IMR-90 (cell line): ENCODE measurements at regions not wholly inside any gene's neighbourhood (a gene's known extent, or its start where the extent isn't known, plus 50 kb on each side); places are given as distances from the start of the nearest gene placed in this dataset.
A peak's percentile ranks its signal among the peaks of the same experiment; 100 is the strongest.

ENCODE experiments used
- ATAC-seq: fragments of 200-7000 bp; cut with Tn5 transposase; 2 replicates; pipeline ENCODE4 v1.9.1; 2020; ENCODE audit warnings: low read depth, mild to moderate bottlenecking, moderate library complexity
- BruUV-seq: library from RNA; stranded (reverse); fragments of 400-500 nt; replicated peaks from 2 replicates; lab custom pipeline; 2021; lab: Mats Ljungman, UMichigan
- CTCF ChIA-PET: fragments of 300-600 bp; formaldehyde crosslinking; extraction: SDS; loops from one replicate; lab custom pipeline; 2021; ENCODE audit warnings: antibody characterized with exemption; lab: Yijun Ruan, JAX
- POLR2A ChIA-PET: fragments of 300-600 bp; sonication (Branson Sonifier 250); formaldehyde crosslinking; loops from one replicate; lab custom pipeline; 2022; ENCODE audit warnings: antibody characterized with exemption; ENCODE audit not compliant: unreplicated experiment; lab: Charles Lee
- DNase-seq: peaks from one replicate; pipeline ENCODE4 v3.0.0; 2013
- H2AFZ ChIP-seq: replicated peaks from 2 replicates; pipeline ENCODE3; 2013; ENCODE audit warnings: low read length, mild to moderate bottlenecking; ENCODE audit not compliant: poor library complexity
- H2AK5ac ChIP-seq: 2 replicates; pipeline ENCODE4 v1.6.1; 2013; ENCODE audit warnings: low read depth, low read length, inconsistent platforms
- H2AK9ac ChIP-seq: replicated peaks from 2 replicates; pipeline ENCODE3; 2013; ENCODE audit warnings: mild to moderate bottlenecking, low read depth, low read length, moderate library complexity; ENCODE audit not compliant: poor library complexity
- H2BK120ac ChIP-seq: 2 replicates; pipeline ENCODE4 v1.6.1; 2013; ENCODE audit warnings: low read depth, low read length, inconsistent platforms
- H2BK15ac ChIP-seq: 3 replicates; pipeline ENCODE4 v1.6.1; 2013; ENCODE audit warnings: low read depth, low read length, inconsistent platforms
- H2BK20ac ChIP-seq: 2 replicates; pipeline ENCODE4 v1.6.1; 2013; ENCODE audit warnings: low read depth, mild to moderate bottlenecking, inconsistent platforms, low read length, moderate library complexity
- H2BK5ac ChIP-seq: 2 replicates; pipeline ENCODE4 v1.6.1; 2013; ENCODE audit warnings: mild to moderate bottlenecking, low read depth, low read length, inconsistent platforms; ENCODE audit not compliant: poor library complexity, severe bottlenecking
- H3K14ac ChIP-seq: replicated peaks from 2 replicates; pipeline ENCODE4 v1.6.1; 2013; ENCODE audit warnings: low read depth, low read length, inconsistent platforms
- H3K18ac ChIP-seq: 2 replicates; pipeline ENCODE4 v1.6.1; 2013; ENCODE audit warnings: low read depth, low read length, control low read depth
- H3K23ac ChIP-seq: 2 replicates; pipeline ENCODE4 v1.6.1; 2013; ENCODE audit warnings: low read depth, low read length, inconsistent platforms
- H3K27ac ChIP-seq: 2 replicates; pipeline ENCODE4 v1.5.1; 2013; ENCODE audit warnings: mild to moderate bottlenecking, control low read depth, low read length; ENCODE audit not compliant: insufficient read depth
- H3K27me3 ChIP-seq: 2 replicates; pipeline ENCODE4 v1.6.1; 2013; ENCODE audit warnings: low read length; ENCODE audit not compliant: control insufficient read depth, insufficient read depth
- H3K36me3 ChIP-seq: 2 replicates; pipeline ENCODE4 v1.6.1; 2013; ENCODE audit warnings: low read length, mixed read lengths; ENCODE audit not compliant: control insufficient read depth, insufficient read depth
- H3K4ac ChIP-seq: 2 replicates; pipeline ENCODE4 v1.6.1; 2013; ENCODE audit warnings: low read depth, low read length, inconsistent platforms
- H3K4me1 ChIP-seq: 2 replicates; pipeline ENCODE4 v1.6.1; 2013; ENCODE audit warnings: low read length, mixed read lengths; ENCODE audit not compliant: control insufficient read depth, insufficient read depth
- H3K4me2 ChIP-seq: 2 replicates; pipeline ENCODE4 v1.6.1; 2013; ENCODE audit warnings: low read depth, mild to moderate bottlenecking, control low read depth, low read length, moderate library complexity
- H3K4me3 ChIP-seq: 2 replicates; pipeline ENCODE4 v1.5.1; 2013; ENCODE audit warnings: low read depth, mild to moderate bottlenecking, control low read depth, low read length, moderate library complexity; ENCODE audit not compliant: insufficient read depth
- H3K56ac ChIP-seq: 2 replicates; pipeline ENCODE4 v1.6.1; 2013; ENCODE audit warnings: low read length, inconsistent platforms; ENCODE audit not compliant: insufficient read depth; ENCODE audit errors: extremely low read depth
- H3K79me1 ChIP-seq, 2 experiments: 2 replicates each; pipeline ENCODE4 v1.6.1; 2013; ENCODE audit warnings: low read length in 2 of 2, inconsistent platforms in 1 of 2, low read depth in 1 of 2
- H3K9ac ChIP-seq: 2 replicates; pipeline ENCODE4 v1.6.1; 2013; ENCODE audit warnings: low read depth, low read length, control low read depth
- H3K9me1 ChIP-seq: 2 replicates; pipeline ENCODE4 v1.6.1; 2013; ENCODE audit warnings: low read length, inconsistent platforms; ENCODE audit not compliant: insufficient read depth
- H3K9me3 ChIP-seq: 2 replicates; pipeline ENCODE4 v1.6.1; 2013; ENCODE audit warnings: low read length; ENCODE audit not compliant: control insufficient read depth, insufficient read depth
- H4K20me1 ChIP-seq: 2 replicates; pipeline ENCODE4 v1.6.1; 2013; ENCODE audit warnings: low read length, inconsistent platforms; ENCODE audit not compliant: insufficient read depth
- H4K5ac ChIP-seq: 2 replicates; pipeline ENCODE4 v1.6.1; 2013; ENCODE audit warnings: mild to moderate bottlenecking, low read depth, low read length, control low read depth
- H4K8ac ChIP-seq, 2 experiments: 2 replicates each; pipeline ENCODE4 v1.6.1; 2013; ENCODE audit warnings: low read depth in 2 of 2, low read length in 2 of 2, control low read depth in 1 of 2, inconsistent platforms in 1 of 2
- H4K91ac ChIP-seq: 2 replicates; pipeline ENCODE4 v1.6.1; 2013; ENCODE audit warnings: low read depth, low read length, inconsistent platforms; ENCODE audit not compliant: insufficient read depth
- BHLHE40 ChIP-seq: fragments of 150-350 bp; IDR thresholded peaks from 2 replicates; pipeline ENCODE4 v1.6.1; 2016; ENCODE audit warnings: mild to moderate bottlenecking, low read depth, low read length
- CEBPB ChIP-seq: IDR thresholded peaks from 2 replicates; pipeline ENCODE4 v1.6.1; 2012; ENCODE audit warnings: low read depth, low read length, improper control_type of control experiment
- CHD1 ChIP-seq: IDR thresholded peaks from 2 replicates; pipeline ENCODE4 v1.6.1; 2012; ENCODE audit warnings: low read depth, low read length, improper control_type of control experiment
- CTCF ChIP-seq: conservative IDR thresholded peaks from 2 replicates; pipeline ENCODE4 v1.5.1; 2012; ENCODE audit warnings: mild to moderate bottlenecking, low read depth, low read length, improper control_type of control experiment
- ELK1 ChIP-seq: fragments of 150-350 bp; IDR thresholded peaks from 2 replicates; pipeline ENCODE4 v1.6.1; 2016; ENCODE audit warnings: low read depth, mild to moderate bottlenecking, low read length, moderate library complexity, borderline replicate concordance
- FOS ChIP-seq: fragments of 150-350 bp; IDR thresholded peaks from 2 replicates; pipeline ENCODE4 v1.6.1; 2016; ENCODE audit warnings: low read depth, low read length
- MAFK ChIP-seq: IDR thresholded peaks from 2 replicates; pipeline ENCODE4 v1.6.1; 2012; ENCODE audit warnings: low read depth, low read length, improper control_type of control experiment
- MAZ ChIP-seq: IDR thresholded peaks from 2 replicates; pipeline ENCODE4 v1.6.1; 2012; ENCODE audit warnings: low read depth, mild to moderate bottlenecking, low read length, improper control_type of control experiment, moderate library complexity, borderline replicate concordance
- MXI1 ChIP-seq: IDR thresholded peaks from 2 replicates; pipeline ENCODE4 v1.6.1; 2012; ENCODE audit warnings: low read depth, mild to moderate bottlenecking, low read length, moderate library complexity, borderline replicate concordance
- NFE2L2 ChIP-seq: fragments of 150-350 bp; IDR thresholded peaks from 2 replicates; pipeline ENCODE4 v1.6.1; 2016; ENCODE audit warnings: low read depth, mild to moderate bottlenecking, low read length
- POLR2A ChIP-seq: IDR thresholded peaks from 2 replicates; pipeline ENCODE4 v1.6.1; 2012; ENCODE audit warnings: mild to moderate bottlenecking, low read depth, low read length
- RAD21 ChIP-seq: IDR thresholded peaks from 2 replicates; pipeline ENCODE4 v1.6.1; 2012; ENCODE audit warnings: low read length, improper control_type of control experiment
- RCOR1 ChIP-seq: IDR thresholded peaks from 2 replicates; pipeline ENCODE4 v1.6.1; 2012; ENCODE audit warnings: mild to moderate bottlenecking, low read length, improper control_type of control experiment; ENCODE audit not compliant: insufficient replicate concordance
- RFX5 ChIP-seq: IDR thresholded peaks from 2 replicates; pipeline ENCODE4 v1.8.0; 2012; ENCODE audit warnings: low read depth, mild to moderate bottlenecking, low read length, moderate library complexity
- SMC3 ChIP-seq: fragments of 150-350 bp; IDR thresholded peaks from 2 replicates; pipeline ENCODE4 v1.6.1; 2016; ENCODE audit warnings: low read depth, mild to moderate bottlenecking, antibody characterized with exemption, low read length, moderate library complexity
- USF2 ChIP-seq: fragments of 150-350 bp; IDR thresholded peaks from 2 replicates; pipeline ENCODE4 v1.6.1; 2017; ENCODE audit warnings: mild to moderate bottlenecking, antibody characterized with exemption, low read length, low read depth
- WGBS, 2 experiments: methylation state at CpG; one replicate each; pipeline versions ENCODE4 v1.1.5 to v1.1.7; 2013; ENCODE audit warnings: missing lambda C conversion rate in 2 of 2; ENCODE audit not compliant: insufficient read length in 1 of 2; ENCODE audit errors: extremely low coverage in 2 of 2; 5-methylcytosine and 5-hydroxymethylcytosine counted together
- dilution Hi-C: fragments of 300-500 bp; cut with HindIII; formaldehyde crosslinking; loops from one replicate; pipeline ENCODE4 v1.14.3; 2018; ENCODE audit warnings: low sequenced_read_pairs; ENCODE audit not compliant: unreplicated experiment
- in situ Hi-C: fragments of 300-500 bp; cut with MboI; formaldehyde crosslinking; loops from 3 replicates; pipeline ENCODE4 v1.14.3; 2019; ENCODE audit warnings: low sequenced_read_pairs, inconsistent platforms, mixed read lengths
- intact Hi-C: fragments of 100-400 bp; cut with micrococcal nuclease; formaldehyde crosslinking; loops from 2 replicates; pipeline ENCODE4 v1.10.0; 2022

- no peaks in the 10 kb centered on the region for H4K20me1 ChIP-seq
- DNase-seq (no peak), ATAC-seq (no peak)
- H3K4me1 ChIP-seq = peaks cover 19% of the 10 kb centered on the region
- H3K4me3 ChIP-seq = no peak overlapping the region
- dilution Hi-C loops = no loop called here
- peak overlapping the region; percentile 1 for H2BK5ac ChIP-seq
- no peaks in the 10 kb centered on the region for H3K36me3 ChIP-seq
- no peak overlapping the region for H4K91ac ChIP-seq
- no peak overlapping the region for H3K23ac ChIP-seq
- H2BK120ac ChIP-seq = no peak overlapping the region
- no peaks in the 10 kb centered on the region for H3K27me3 ChIP-seq
- H4K8ac ChIP-seq = no peak overlapping the region
- no peaks in the 10 kb centered on the region for H3K9me3 ChIP-seq
- TF ChIP-seq RAD21 = no peak
- TF ChIP-seq MAZ = no peak
- no peak for TF ChIP-seq RFX5
- TF ChIP-seq NFE2L2 = no peak
- no peak for TF ChIP-seq CHD1
- no peak for TF ChIP-seq USF2
- TF ChIP-seq POLR2A = no peak
- TF ChIP-seq CTCF = no peak
- TF ChIP-seq SMC3 = no peak
- TF ChIP-seq RCOR1 = no peak
- TF ChIP-seq BHLHE40 = no peak
- no peak for TF ChIP-seq ELK1
- TF ChIP-seq MXI1 = no peak
- TF ChIP-seq CEBPB = no peak
- TF ChIP-seq FOS = no peak
- TF ChIP-seq MAFK = no peak
- peak overlapping the region; percentile 68; the same call in 1 of the 2 replicates for H2BK20ac ChIP-seq
- CTCF ChIA-PET = no interaction called here
- no TSS peak for BruUV-seq
- no peak overlapping the region for H3K4me2 ChIP-seq
- H2AFZ ChIP-seq = no peak overlapping the region
- H3K18ac ChIP-seq = peak overlapping the region; percentile 26; the same call in 1 of the 2 replicates
- H3K14ac ChIP-seq = no peak overlapping the region
- no peak overlapping the region for H2AK5ac ChIP-seq
- no peak overlapping the region for H3K56ac ChIP-seq
- WGBS, 2 experiments = no CpG with 5 or more reads among the region's 6 CpGs
- H2BK15ac ChIP-seq = no peak overlapping the region
- no peak overlapping the region for H3K9ac ChIP-seq
- in situ Hi-C loops = no loop called here
- intact Hi-C loops = no loop called here
- no peak overlapping the region for H2AK9ac ChIP-seq
- peaks cover 3% of the 10 kb centered on the region; the same call in 1 of the 2 replicates for H3K9me1 ChIP-seq
- no peak overlapping the region for H3K4ac ChIP-seq
- H4K5ac ChIP-seq = no peak overlapping the region
- H3K79me1 ChIP-seq = no peaks in the 10 kb centered on the region
- POLR2A ChIA-PET = no interaction called here
- no peak overlapping the region for H3K27ac ChIP-seq
These were observed 261.6 kb upstream of the FN1 start for GRCh38 chr2:215697496-215697895.
